HG02642 (cell line): ENCODE measurements at regions not wholly inside any gene's neighbourhood (a gene's known extent, or its start where the extent isn't known, plus 50 kb on each side); places are given as distances from the start of the nearest gene placed in this dataset.

Experiments
- ATAC-seq: cut with Tn5 transposase; IDR thresholded peaks from one replicate; pipeline ENCODE4 v1.9.1; 2021; ENCODE audit warnings: mild to moderate bottlenecking; ENCODE audit not compliant: unreplicated experiment, poor library complexity

- no peak for ATAC-seq
Observed at GRCh38 chr7:46747869-46748576, 827.0 kb upstream of the IGFBP3 start.

GRCh38 chr7:46746695-46747687 is 825.9 kb upstream of the IGFBP3 start:
- no peak for ATAC-seq

- no peak for ATAC-seq
Observed at GRCh38 chr7:46745707-46746090, 824.6 kb upstream of the IGFBP3 start.

GRCh38 chr7:46744957-46745706 is 824.1 kb upstream of the IGFBP3 start:
- no peak for ATAC-seq

- no peak for ATAC-seq
Observed at GRCh38 chr7:46742601-46743000, 821.5 kb upstream of the IGFBP3 start.

GRCh38 chr7:46741938-46742540 is 821.0 kb upstream of the IGFBP3 start:
- no peak for ATAC-seq

- no peak for ATAC-seq
Observed at GRCh38 chr7:46741181-46741580, 820.1 kb upstream of the IGFBP3 start.

- no peak for ATAC-seq
Observed at GRCh38 chr7:46739518-46740234, 818.6 kb upstream of the IGFBP3 start.

- ATAC-seq = no peak
Observed at GRCh38 chr7:46738796-46739195, 817.7 kb upstream of the IGFBP3 start.

GRCh38 chr7:46738165-46738564 is 817.1 kb upstream of the IGFBP3 start:
- ATAC-seq = no peak

- ATAC-seq = no peak
Observed at GRCh38 chr7:46725838-46726237, 804.8 kb upstream of the IGFBP3 start.

GRCh38 chr7:46725136-46725535 is 804.1 kb upstream of the IGFBP3 start:
- no peak for ATAC-seq

GRCh38 chr7:46723742-46724141 is 802.7 kb upstream of the IGFBP3 start:
- no peak for ATAC-seq

GRCh38 chr7:46723003-46723402 is 801.9 kb upstream of the IGFBP3 start:
- no peak for ATAC-seq

- ATAC-seq = no peak
Observed at GRCh38 chr7:46720761-46721160, 799.7 kb upstream of the IGFBP3 start.

- no peak for ATAC-seq
Observed at GRCh38 chr7:46719616-46720015, 798.5 kb upstream of the IGFBP3 start.

- no peak for ATAC-seq
Observed at GRCh38 chr7:46716926-46717325, 795.9 kb upstream of the IGFBP3 start.

- ATAC-seq = no peak
Observed at GRCh38 chr7:46715579-46715978, 794.5 kb upstream of the IGFBP3 start.

- no peak for ATAC-seq
Observed at GRCh38 chr7:46714904-46715303, 793.8 kb upstream of the IGFBP3 start.
